OCI-LY3 (cell line): ENCODE measurements at regions not wholly inside any gene's neighbourhood (a gene's known extent, or its start where the extent isn't known, plus 50 kb on each side); places are given as distances from the start of the nearest gene placed in this dataset.

Experiments
- CTCF ChIP-seq: fragments of 200-600, 300-600 bp; sonication (generic); IDR thresholded peaks from 2 replicates; pipeline ENCODE4 v1.5.1; 2014; ENCODE audit warnings: antibody characterized with exemption, low read length, low read depth
- EZH2phosphoT487 ChIP-seq: fragments of 200-600 bp; shearing (Covaris generic); IDR thresholded peaks from 2 replicates; pipeline ENCODE4 v1.6.1; 2018; ENCODE audit warnings: antibody characterized with exemption, mixed run types, low read depth

- TF ChIP-seq CTCF (no peak), EZH2phosphoT487 (no peak)
Measured at GRCh38 chr4:136810626-136811025, 721.7 kb downstream of the PCDH18 start.
